Esophagus squamous epithelium (tissue), 5 donors: ENCODE measurements at regions not wholly inside any gene's neighbourhood (a gene's known extent, or its start where the extent isn't known, plus 50 kb on each side); places are given as distances from the start of the nearest gene placed in this dataset.

Source experiments
- DNase-seq: peaks from one replicate; lab custom pipeline; 2025; lab: John Stamatoyannopoulos, UW
- H3K27ac ChIP-seq, 4 donors: fragments of 200-600 bp; sonication (generic); one replicate each; pipeline ENCODE4 v1.5.1; 2016 to 2019; ENCODE audit warnings: mild to moderate bottlenecking in 1 of 4
- H3K27me3 ChIP-seq, 4 donors: fragments of 200-600 bp; sonication (generic); 1 replicate in 3 of 4; 2 replicates in 1 of 4; pipeline versions ENCODE4 v1.5.1 to v1.6.0; 2017 to 2021; ENCODE audit warnings: antibody characterized with exemption in 1 of 4
- H3K36me3 ChIP-seq, 3 donors: fragments of 200-600 bp; sonication (generic); one replicate each; pipeline ENCODE4 v1.5.1; 2016 to 2019
- H3K4me1 ChIP-seq, 3 donors: fragments of 200-600 bp; sonication (generic); one replicate each; pipeline ENCODE4 v1.5.1; 2017 to 2019
- H3K4me3 ChIP-seq, 4 donors: fragments of 200-600 bp; sonication (generic); 1 replicate in 3 of 4; 2 replicates in 1 of 4; pipeline ENCODE4 v1.5.1; 2016 to 2019; ENCODE audit warnings: mild to moderate bottlenecking in 2 of 4, moderate library complexity in 1 of 4
- H3K9me3 ChIP-seq, 3 donors: fragments of 200-600 bp; sonication (generic); one replicate each; pipeline ENCODE4 v1.5.1; 2016 to 2019
- POLR2A ChIP-seq, 4 donors: fragments of 450-650 bp; IDR thresholded peaks; one replicate each; pipeline ENCODE4 v1.6.1; 2017; ENCODE audit warnings: antibody characterized with exemption in 4 of 4, mild to moderate bottlenecking in 4 of 4, moderate library complexity in 3 of 4
- WGBS, 2 donors: methylation state at CpG; one replicate each; pipeline ENCODE4 v1.1.5; 2018; 5-methylcytosine and 5-hydroxymethylcytosine counted together
- intact Hi-C: fragments of 100-400 bp; cut with DNase I; formaldehyde crosslinking; loops from one replicate; pipeline ENCODE4 v1.15.0; 2022
- TF ChIP-seq, protein P1 (sequence below), 6 experiments: fragments of 450-650 bp in 4 of 6; fragments of 200-600 bp in 2 of 6; sonication (generic) in 2 of 6; IDR thresholded peaks; one replicate each; pipeline ENCODE4 v1.5.1; 2016 to 2019; ENCODE audit warnings: antibody characterized with exemption in 6 of 6, mild to moderate bottlenecking in 4 of 6, moderate library complexity in 4 of 6
- donor health status: DM: yes; HTN: yes; CAD: no.

DNA sequence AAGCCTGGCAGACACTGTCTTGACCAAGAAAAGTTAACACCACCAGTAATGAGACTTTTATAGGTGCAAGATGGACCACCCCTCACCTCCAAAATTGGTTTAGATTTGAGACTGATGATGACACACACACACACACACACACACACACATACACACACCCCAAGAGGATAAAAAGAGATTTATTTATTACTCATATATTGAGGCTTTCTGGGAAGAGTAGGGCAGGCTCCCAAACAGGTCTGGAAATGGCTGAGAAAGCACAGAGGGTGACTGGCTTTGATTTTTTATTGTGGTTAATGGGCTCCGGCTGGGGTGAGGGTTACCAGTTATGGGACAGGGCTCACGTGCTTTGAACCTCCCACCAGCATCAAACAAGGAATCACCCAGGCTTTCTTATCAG, 54.2 kb upstream of the ADAM23 start:
- DNase-seq, result no peak
- H3K9me3 ChIP-seq, result peaks cover 0 to 8% (median 2%) of the 10 kb centered on the region in 3 donors
- peaks cover 0 to 22% (median 0%) of the 10 kb centered on the region in 3 donors for H3K4me1 ChIP-seq
- WGBS, 2 donors, result 28 to 35% methylated on average over 2 of the region's 2 CpGs
- H3K27ac ChIP-seq, result peak overlapping the region in 2 of 4 donors; percentile 22 to 24
- H3K4me3 ChIP-seq, result no peak overlapping the region
- no peaks in the 10 kb centered on the region for H3K27me3 ChIP-seq
- intact Hi-C loops, result no loop called here
- TF ChIP-seq, protein P1, sequence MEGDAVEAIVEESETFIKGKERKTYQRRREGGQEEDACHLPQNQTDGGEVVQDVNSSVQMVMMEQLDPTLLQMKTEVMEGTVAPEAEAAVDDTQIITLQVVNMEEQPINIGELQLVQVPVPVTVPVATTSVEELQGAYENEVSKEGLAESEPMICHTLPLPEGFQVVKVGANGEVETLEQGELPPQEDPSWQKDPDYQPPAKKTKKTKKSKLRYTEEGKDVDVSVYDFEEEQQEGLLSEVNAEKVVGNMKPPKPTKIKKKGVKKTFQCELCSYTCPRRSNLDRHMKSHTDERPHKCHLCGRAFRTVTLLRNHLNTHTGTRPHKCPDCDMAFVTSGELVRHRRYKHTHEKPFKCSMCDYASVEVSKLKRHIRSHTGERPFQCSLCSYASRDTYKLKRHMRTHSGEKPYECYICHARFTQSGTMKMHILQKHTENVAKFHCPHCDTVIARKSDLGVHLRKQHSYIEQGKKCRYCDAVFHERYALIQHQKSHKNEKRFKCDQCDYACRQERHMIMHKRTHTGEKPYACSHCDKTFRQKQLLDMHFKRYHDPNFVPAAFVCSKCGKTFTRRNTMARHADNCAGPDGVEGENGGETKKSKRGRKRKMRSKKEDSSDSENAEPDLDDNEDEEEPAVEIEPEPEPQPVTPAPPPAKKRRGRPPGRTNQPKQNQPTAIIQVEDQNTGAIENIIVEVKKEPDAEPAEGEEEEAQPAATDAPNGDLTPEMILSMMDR (IDR thresholded peaks at IDR 0.05), result no peak
- TF ChIP-seq POLR2A (IDR thresholded peaks at IDR 0.05), result no peak
- no peaks in the 10 kb centered on the region for H3K36me3 ChIP-seq

DNA sequence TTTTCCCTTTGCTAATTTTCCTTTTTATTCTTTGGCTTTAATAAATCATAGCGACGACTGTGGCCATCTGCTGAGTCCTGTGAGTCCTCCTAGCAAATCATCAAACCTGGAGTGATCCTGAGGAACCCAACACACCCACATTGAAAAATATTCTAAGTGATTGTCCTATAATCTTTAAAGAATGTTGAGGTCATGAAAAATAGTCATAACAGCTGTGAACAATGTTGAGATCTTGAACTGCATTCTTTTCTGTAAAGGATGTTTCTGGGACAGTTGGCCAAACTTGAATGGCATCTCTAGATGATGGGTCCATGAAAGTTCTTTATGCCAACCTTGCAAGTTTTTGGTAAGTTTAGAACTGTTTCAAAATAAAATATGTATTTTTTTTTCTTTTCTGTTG, 53.2 kb upstream of the ADAM23 start:
- intact Hi-C loops, result no loop called here
- peaks cover 0 to 22% (median 0%) of the 10 kb centered on the region in 3 donors for H3K4me1 ChIP-seq
- peak overlapping the region in 1 of 4 donors; percentile 24 for H3K27ac ChIP-seq
- DNase-seq, result no peak
- no peak overlapping the region for H3K4me3 ChIP-seq
- WGBS, 2 donors, result 83 to 90% methylated on average over 2 of the region's 2 CpGs
- TF ChIP-seq, protein P1 (IDR thresholded peaks at IDR 0.05), result no peak
- no peak for TF ChIP-seq POLR2A (IDR thresholded peaks at IDR 0.05)
- H3K36me3 ChIP-seq, result no peaks in the 10 kb centered on the region
- no peaks in the 10 kb centered on the region for H3K27me3 ChIP-seq
- peaks cover 0 to 11% (median 0%) of the 10 kb centered on the region in 3 donors for H3K9me3 ChIP-seq

DNA sequence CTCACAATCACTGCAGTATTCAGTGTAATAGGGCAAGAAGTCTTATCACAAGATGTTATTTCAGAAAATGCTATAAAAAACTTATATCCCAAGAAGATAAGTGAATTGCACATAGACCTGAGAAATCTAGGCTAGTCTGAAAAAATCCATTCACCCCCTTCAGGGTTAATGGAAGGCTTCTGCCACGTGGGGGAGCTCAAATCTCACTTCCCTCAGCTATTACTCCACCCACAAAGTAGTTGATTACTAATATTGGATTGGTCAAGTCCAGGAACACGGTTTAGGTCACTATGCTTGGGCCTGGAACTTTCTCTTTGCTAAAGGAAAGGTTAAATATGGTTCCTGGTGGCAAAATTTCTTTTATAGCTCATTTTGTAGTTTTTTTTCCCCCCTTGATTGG, 51.2 kb upstream of the ADAM23 start:
- Histone ChIP-seq H3K4me1 (peaks cover 0 to 22% (median 0%) of the 10 kb centered on the region in 3 donors), H3K27ac (no peak overlapping the region), H3K4me3 (no peak overlapping the region), H3K27me3 (no peaks in the 10 kb centered on the region), H3K9me3 (peaks cover 0 to 11% (median 0%) of the 10 kb centered on the region in 3 donors), H3K36me3 (no peaks in the 10 kb centered on the region)
- intact Hi-C loops, result no loop called here
- 4 to 8% methylated on average over 2 of the region's 2 CpGs for WGBS, 2 donors
- DNase-seq, result no peak
- TF ChIP-seq, protein P1 (IDR thresholded peaks at IDR 0.05), result peak in 3 of 6 experiments; percentile 32 to 71 (median 33)
- no peak for TF ChIP-seq POLR2A (IDR thresholded peaks at IDR 0.05)
